HCT116 (cell line): ENCODE measurements at regions not wholly inside any gene's neighbourhood (a gene's known extent, or its start where the extent isn't known, plus 50 kb on each side); places are given as distances from the start of the nearest gene placed in this dataset.

Experiments used
- ATAC-seq: fragments of 200-7000 bp; cut with Tn5 transposase; 2 replicates; pipeline ENCODE4 v1.9.1; 2020; ENCODE audit warnings: mild to moderate bottlenecking, moderate library complexity
- BruUV-seq: library from RNA; stranded (reverse); fragments of 400-500 nt; replicated peaks from 2 replicates; lab custom pipeline; 2021; lab: Mats Ljungman, UMichigan
- CTCF ChIA-PET: fragments of 300-600 bp; sonication (Branson Sonifier 250); formaldehyde crosslinking; loops from one replicate; lab custom pipeline; 2021; ENCODE audit warnings: antibody characterized with exemption; lab: Charles Lee
- POLR2A ChIA-PET: fragments of 300-600, 350-600 bp; sonication (Branson Sonifier 250); formaldehyde crosslinking; loops from one replicate; lab custom pipeline; 2021; ENCODE audit warnings: antibody characterized with exemption; lab: Charles Lee
- RAD21 ChIA-PET, 2 experiments: fragments of 300-600 bp; sonication (Branson Sonifier 250); formaldehyde crosslinking; loops; one replicate each; lab custom pipeline; 2023; ENCODE audit warnings: low total read pairs in 2 of 2; ENCODE audit not compliant: uncharacterized antibody in 2 of 2, unreplicated experiment in 2 of 2, low non-redundant PET in 1 of 2; lab: Charles Lee
- DNase-seq: peaks from one replicate; pipeline ENCODE4 v3.0.0-alpha.2; 2010; ENCODE audit warnings: low read depth, low spot score
- H2AFZ ChIP-seq: fragments of 200-600 bp; shearing (Covaris generic), sonication (generic); 2 replicates; pipeline ENCODE4 v1.6.1; 2017; ENCODE audit warnings: low read depth, mixed run types, mixed read lengths, antibody characterized with exemption, low read length; ENCODE audit not compliant: poor library complexity, severe bottlenecking
- H3K27ac ChIP-seq: 2 replicates; pipeline ENCODE4 v1.5.1; 2012; ENCODE audit warnings: low read depth, low read length
- H3K27me3 ChIP-seq: fragments of 200-600 bp; sonication (generic); 2 replicates; pipeline ENCODE4 v1.6.1; 2016; ENCODE audit warnings: mixed run types, low read length, mixed read lengths; ENCODE audit not compliant: insufficient read depth
- H3K36me3 ChIP-seq, 2 experiments: fragments of 200-500 bp in 1 of 2; fragments of 200-600 bp in 1 of 2; sonication (Bioruptor generic) in 1 of 2; sonication (generic) in 1 of 2; 2 replicates each; pipeline versions ENCODE4 v1.5.1 to v1.6.1; 2014 to 2016; ENCODE audit warnings: low read length in 2 of 2, inconsistent platforms in 1 of 2, mixed read lengths in 1 of 2, mixed run types in 1 of 2; ENCODE audit not compliant: insufficient read depth in 2 of 2, control insufficient read depth in 1 of 2
- H3K4me1 ChIP-seq, 2 experiments: fragments of 200-600 bp in 1 of 2; sonication (generic) in 1 of 2; 2 replicates each; pipeline versions ENCODE4 v1.5.1 to v1.6.1; 2012 to 2017; ENCODE audit warnings: low read length in 2 of 2, inconsistent platforms in 1 of 2, mild to moderate bottlenecking in 1 of 2, mixed read lengths in 1 of 2, mixed run types in 1 of 2, moderate library complexity in 1 of 2; ENCODE audit not compliant: insufficient read depth in 2 of 2, control insufficient read depth in 1 of 2
- H3K4me2 ChIP-seq: fragments of 200-600 bp; sonication (generic); 2 replicates; pipeline ENCODE4 v1.6.1; 2017; ENCODE audit warnings: mixed run types, low read length, mixed read lengths
- H3K4me3 ChIP-seq, 2 experiments: fragments of 200-600 bp in 1 of 2; sonication (generic) in 1 of 2; replicated peaks in 1 of 2; 2 replicates each; pipeline ENCODE4 v1.5.1; 2011 to 2016; ENCODE audit warnings: low read length in 2 of 2, control low read depth in 1 of 2, low read depth in 1 of 2, mild to moderate bottlenecking in 1 of 2, mixed read lengths in 1 of 2, mixed run types in 1 of 2
- H3K79me2 ChIP-seq: fragments of 200-600 bp; sonication (generic); 2 replicates; pipeline ENCODE4 v1.6.1; 2017; ENCODE audit warnings: mild to moderate bottlenecking, mixed run types, low read length, moderate library complexity, mixed read lengths; ENCODE audit not compliant: insufficient read depth
- H3K9ac ChIP-seq: fragments of 200-600 bp; sonication (generic); 2 replicates; pipeline ENCODE4 v1.6.1; 2016; ENCODE audit warnings: low read length, mixed read lengths
- H3K9me2 ChIP-seq: fragments of 200-600 bp; sonication (generic), shearing (Covaris generic); 2 replicates; pipeline ENCODE4 v1.6.1; 2017; ENCODE audit warnings: mixed run types, mild to moderate bottlenecking, moderate library complexity; ENCODE audit not compliant: insufficient read depth
- H3K9me3 ChIP-seq, 2 experiments: fragments of 200-500 bp in 1 of 2; fragments of 200-600 bp in 1 of 2; sonication (Bioruptor generic) in 1 of 2; sonication (generic) in 1 of 2; 2 replicates each; pipeline ENCODE4 v1.6.1; 2014 to 2017; ENCODE audit warnings: low read length in 2 of 2, mixed read lengths in 2 of 2, inconsistent platforms in 1 of 2, low read depth in 1 of 2, mild to moderate bottlenecking in 1 of 2, mixed run types in 1 of 2, moderate library complexity in 1 of 2; ENCODE audit not compliant: control insufficient read depth in 1 of 2, insufficient read depth in 1 of 2
- H4K20me1 ChIP-seq: fragments of 200-600 bp; sonication (generic), shearing (Covaris generic); 2 replicates; pipeline ENCODE4 v1.6.1; 2017; ENCODE audit warnings: mixed run types, mild to moderate bottlenecking, moderate library complexity; ENCODE audit not compliant: insufficient read depth
- CBX3 ChIP-seq: IDR thresholded peaks from 2 replicates; pipeline ENCODE4 v1.6.1; 2012; ENCODE audit warnings: low read depth
- SIN3A ChIP-seq: IDR thresholded peaks from 2 replicates; pipeline ENCODE4 v1.6.1; 2012; ENCODE audit warnings: low read depth
- SP1 ChIP-seq: IDR thresholded peaks from 2 replicates; pipeline ENCODE4 v1.6.1; 2012; ENCODE audit warnings: low read depth
- TCF7L2 ChIP-seq: IDR thresholded peaks from 2 replicates; pipeline ENCODE4 v1.7.0; 2011; ENCODE audit warnings: borderline replicate concordance, inconsistent platforms; ENCODE audit not compliant: insufficient read depth, insufficient read length; ENCODE audit errors: extremely low read depth
- YY1 ChIP-seq: IDR thresholded peaks from 2 replicates; pipeline ENCODE4 v1.6.1; 2011; ENCODE audit warnings: low read length, low read depth, moderate library complexity, mild to moderate bottlenecking; ENCODE audit not compliant: insufficient replicate concordance; ENCODE audit errors: extremely low read depth
- ZNF274 ChIP-seq: fragments of 200-500 bp; sonication (Bioruptor generic); IDR thresholded peaks from 2 replicates; pipeline ENCODE4 v1.6.1; 2014; ENCODE audit warnings: mild to moderate bottlenecking, low read depth, low read length, inconsistent platforms
- intact Hi-C: fragments of 100-400 bp; cut with micrococcal nuclease; formaldehyde crosslinking; loops from 2 replicates; pipeline ENCODE4 v1.10.0; 2022
- TF ChIP-seq, protein P1 (sequence below): IDR thresholded peaks from 2 replicates; pipeline ENCODE4 v1.6.1; 2011; ENCODE audit warnings: mild to moderate bottlenecking, low read length, moderate library complexity; ENCODE audit not compliant: insufficient replicate concordance; ENCODE audit errors: extremely low read depth
- TF ChIP-seq, protein P2 (sequence below): IDR thresholded peaks from 2 replicates; pipeline ENCODE4 v1.6.1; 2012; ENCODE audit warnings: low read depth
- TF ChIP-seq, protein P3 (sequence below): IDR thresholded peaks from 2 replicates; pipeline ENCODE4 v1.6.1; 2012

DNA sequence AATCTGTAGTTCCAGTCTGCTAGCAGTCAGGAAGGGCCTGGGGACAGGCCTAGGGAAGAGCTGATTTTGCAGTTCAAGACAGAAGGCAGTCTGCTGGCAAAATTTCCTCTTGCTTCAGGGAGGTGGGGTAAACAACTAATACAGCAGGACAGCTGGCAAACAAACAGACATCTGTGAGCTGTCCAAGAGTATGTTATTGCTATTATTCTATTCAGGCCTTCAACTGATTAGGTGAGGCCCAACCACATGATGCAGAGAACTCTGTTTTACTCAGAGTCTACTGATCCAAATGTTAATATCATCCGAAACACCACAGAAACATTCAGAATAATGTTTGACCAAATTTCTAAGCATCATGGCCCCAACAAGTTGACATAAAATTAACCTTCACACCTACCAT lies 161.0 kb upstream of the E2F7 start:
- H3K36me3 ChIP-seq = no peaks in the 10 kb centered on the region
- no peaks in the 10 kb centered on the region for H3K4me1 ChIP-seq
- TF ChIP-seq, protein P1, sequence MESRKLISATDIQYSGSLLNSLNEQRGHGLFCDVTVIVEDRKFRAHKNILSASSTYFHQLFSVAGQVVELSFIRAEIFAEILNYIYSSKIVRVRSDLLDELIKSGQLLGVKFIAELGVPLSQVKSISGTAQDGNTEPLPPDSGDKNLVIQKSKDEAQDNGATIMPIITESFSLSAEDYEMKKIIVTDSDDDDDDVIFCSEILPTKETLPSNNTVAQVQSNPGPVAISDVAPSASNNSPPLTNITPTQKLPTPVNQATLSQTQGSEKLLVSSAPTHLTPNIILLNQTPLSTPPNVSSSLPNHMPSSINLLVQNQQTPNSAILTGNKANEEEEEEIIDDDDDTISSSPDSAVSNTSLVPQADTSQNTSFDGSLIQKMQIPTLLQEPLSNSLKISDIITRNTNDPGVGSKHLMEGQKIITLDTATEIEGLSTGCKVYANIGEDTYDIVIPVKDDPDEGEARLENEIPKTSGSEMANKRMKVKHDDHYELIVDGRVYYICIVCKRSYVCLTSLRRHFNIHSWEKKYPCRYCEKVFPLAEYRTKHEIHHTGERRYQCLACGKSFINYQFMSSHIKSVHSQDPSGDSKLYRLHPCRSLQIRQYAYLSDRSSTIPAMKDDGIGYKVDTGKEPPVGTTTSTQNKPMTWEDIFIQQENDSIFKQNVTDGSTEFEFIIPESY = no peak
- TF ChIP-seq SIN3A (no peak), CBX3 (no peak), TCF7L2 (no peak), SP1 (no peak), YY1 (no peak), ZNF274 (no peak)
- TF ChIP-seq, protein P2, sequence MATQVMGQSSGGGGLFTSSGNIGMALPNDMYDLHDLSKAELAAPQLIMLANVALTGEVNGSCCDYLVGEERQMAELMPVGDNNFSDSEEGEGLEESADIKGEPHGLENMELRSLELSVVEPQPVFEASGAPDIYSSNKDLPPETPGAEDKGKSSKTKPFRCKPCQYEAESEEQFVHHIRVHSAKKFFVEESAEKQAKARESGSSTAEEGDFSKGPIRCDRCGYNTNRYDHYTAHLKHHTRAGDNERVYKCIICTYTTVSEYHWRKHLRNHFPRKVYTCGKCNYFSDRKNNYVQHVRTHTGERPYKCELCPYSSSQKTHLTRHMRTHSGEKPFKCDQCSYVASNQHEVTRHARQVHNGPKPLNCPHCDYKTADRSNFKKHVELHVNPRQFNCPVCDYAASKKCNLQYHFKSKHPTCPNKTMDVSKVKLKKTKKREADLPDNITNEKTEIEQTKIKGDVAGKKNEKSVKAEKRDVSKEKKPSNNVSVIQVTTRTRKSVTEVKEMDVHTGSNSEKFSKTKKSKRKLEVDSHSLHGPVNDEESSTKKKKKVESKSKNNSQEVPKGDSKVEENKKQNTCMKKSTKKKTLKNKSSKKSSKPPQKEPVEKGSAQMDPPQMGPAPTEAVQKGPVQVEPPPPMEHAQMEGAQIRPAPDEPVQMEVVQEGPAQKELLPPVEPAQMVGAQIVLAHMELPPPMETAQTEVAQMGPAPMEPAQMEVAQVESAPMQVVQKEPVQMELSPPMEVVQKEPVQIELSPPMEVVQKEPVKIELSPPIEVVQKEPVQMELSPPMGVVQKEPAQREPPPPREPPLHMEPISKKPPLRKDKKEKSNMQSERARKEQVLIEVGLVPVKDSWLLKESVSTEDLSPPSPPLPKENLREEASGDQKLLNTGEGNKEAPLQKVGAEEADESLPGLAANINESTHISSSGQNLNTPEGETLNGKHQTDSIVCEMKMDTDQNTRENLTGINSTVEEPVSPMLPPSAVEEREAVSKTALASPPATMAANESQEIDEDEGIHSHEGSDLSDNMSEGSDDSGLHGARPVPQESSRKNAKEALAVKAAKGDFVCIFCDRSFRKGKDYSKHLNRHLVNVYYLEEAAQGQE = no peak
- TF ChIP-seq, protein P3, sequence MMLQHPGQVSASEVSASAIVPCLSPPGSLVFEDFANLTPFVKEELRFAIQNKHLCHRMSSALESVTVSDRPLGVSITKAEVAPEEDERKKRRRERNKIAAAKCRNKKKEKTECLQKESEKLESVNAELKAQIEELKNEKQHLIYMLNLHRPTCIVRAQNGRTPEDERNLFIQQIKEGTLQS = no peak
- TF ChIP-seq, all 23 proteins: peak for 0
- H3K27ac ChIP-seq = no peak overlapping the region
- intact Hi-C loops = no loop called here
- no peaks in the 10 kb centered on the region for H3K9me2 ChIP-seq
- no peaks in the 10 kb centered on the region for H4K20me1 ChIP-seq
- ChIA-PET CTCF (no interaction called here), RAD21 (no interaction called here), POLR2A (no interaction called here)
- H3K9me3 ChIP-seq = no peaks in the 10 kb centered on the region
- no peaks in the 10 kb centered on the region for H3K27me3 ChIP-seq
- DNase-seq (no peak), ATAC-seq (no peak)
- H3K4me3 ChIP-seq = no peak overlapping the region
- no peaks in the 10 kb centered on the region for H3K79me2 ChIP-seq
- no TSS peak for BruUV-seq
- H2AFZ ChIP-seq = no peak overlapping the region
- no peak overlapping the region for H3K9ac ChIP-seq
- no peak overlapping the region for H3K4me2 ChIP-seq
